ENCODE measurements at regions not wholly inside any gene's neighbourhood (a gene's known extent, or its start where the extent isn't known, plus 50 kb on each side); places are given as distances from the start of the nearest gene placed in this dataset.

DNA sequence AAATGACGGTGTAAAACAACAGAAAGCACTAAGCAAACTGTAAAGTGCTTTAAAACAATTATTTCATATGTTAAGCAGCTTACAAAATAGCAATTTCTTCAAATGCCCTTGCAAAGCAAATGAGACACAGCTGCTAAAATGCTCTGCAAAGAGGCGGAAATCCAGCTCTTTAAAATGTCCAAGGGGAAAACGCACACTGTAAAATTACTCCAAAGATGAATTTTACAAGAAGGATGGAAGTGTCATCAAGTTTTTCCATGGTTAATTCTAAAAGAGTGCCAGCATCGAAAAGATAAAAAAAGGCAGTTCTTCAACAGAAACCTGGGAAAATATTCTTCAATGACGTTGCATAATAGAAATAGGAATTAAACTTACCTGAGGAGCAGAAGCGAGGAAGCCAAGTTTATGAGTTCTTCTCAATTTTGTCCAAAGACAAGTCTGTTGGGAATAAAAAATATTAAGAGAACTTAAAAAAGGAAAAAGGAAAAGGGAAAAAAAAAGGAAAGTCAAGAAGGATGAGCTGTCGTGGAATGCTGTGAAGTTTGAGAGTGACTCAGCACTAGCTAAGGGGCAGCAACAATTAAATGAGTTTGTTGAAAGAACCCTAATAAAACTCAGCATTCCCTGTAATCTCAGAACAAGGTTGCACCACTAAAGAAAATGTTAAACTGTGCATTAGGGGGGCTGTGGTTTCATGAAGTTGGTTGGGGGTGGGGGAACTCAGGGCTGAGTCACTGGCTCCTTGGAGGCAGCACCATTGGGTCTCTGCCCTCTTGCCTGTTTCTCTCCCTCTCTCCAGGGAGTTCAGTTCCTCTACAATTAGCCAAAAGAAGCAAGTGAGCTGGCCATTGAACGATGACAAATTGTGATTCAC is 64.2 kb upstream of the BLID start:
- no peaks in the 10 kb centered on the region for H3K36me3 ChIP-seq (ENCODE audit: control insufficient read depth, insufficient read depth, low read length)
- no peak for DNase-seq (ENCODE audit: extremely low read depth in 1 of 4, low spot score in 3 of 4)
- no peaks in the 10 kb centered on the region for H3K9me3 ChIP-seq (replicated peaks; ENCODE audit: control insufficient read depth, insufficient read depth, low read depth, low read length)
- H3K4me2 ChIP-seq (ENCODE audit: insufficient read depth, low read length): no peak overlapping the region
- FAIRE-seq: no peak
- no peak overlapping the region for H3K27ac ChIP-seq (ENCODE audit: extremely low read depth, low read depth, low read length)
- in situ Hi-C loops (cut with MboI): no loop called here
- WGBS (ENCODE audit: insufficient coverage, low coverage, missing lambda C conversion rate): 0% methylated on average over 8 of the region's 8 CpGs
- H3K79me2 ChIP-seq (ENCODE audit: control insufficient read depth, insufficient read depth, low read length): no peaks in the 10 kb centered on the region
- no TSS peak for BruUV-seq (replicated peaks)
- intact Hi-C loops (cut with micrococcal nuclease): no loop called here
- H3K9ac ChIP-seq (ENCODE audit: insufficient read depth in 1 of 2, low read depth in 2 of 2, low read length in 2 of 2): no peak overlapping the region
- H3K27me3 ChIP-seq (ENCODE audit: control insufficient read depth in 2 of 2, insufficient read depth in 2 of 2, low read length in 2 of 2): no peaks in the 10 kb centered on the region
- ATAC-seq: no peak
- no peaks in the 10 kb centered on the region for H3K4me1 ChIP-seq (replicated peaks in 1 of 2; ENCODE audit: control insufficient read depth in 2 of 2, insufficient read depth in 2 of 2, low read length in 2 of 2)
- H3K9me1 ChIP-seq (ENCODE audit: control insufficient read depth, insufficient read depth, low read length): no peaks in the 10 kb centered on the region
- H2AFZ ChIP-seq (ENCODE audit: low read depth, low read length): no peak overlapping the region
- no peak overlapping the region for H3K4me3 ChIP-seq
- no peaks in the 10 kb centered on the region for H4K20me1 ChIP-seq (replicated peaks; ENCODE audit: control insufficient read depth, insufficient read depth, low read length)
- ChIA-PET POLR2A (no interaction called here), CTCF (ENCODE audit: low intra/inter-chr PET ratio) (no interaction called here)
- TF ChIP-seq SNIP1 (IDR thresholded peaks at IDR 0.05; ENCODE audit: low read depth) (no peak), ZZZ3 (IDR thresholded peaks at IDR 0.05) (no peak), BCOR (IDR thresholded peaks at IDR 0.05) (no peak), POLR2G (IDR thresholded peaks at IDR 0.05; ENCODE audit: low read depth, low read length) (no peak), RFX1 (IDR thresholded peaks at IDR 0.05) (no peak), ZEB2 (IDR thresholded peaks at IDR 0.05) (no peak), RBM34 (IDR thresholded peaks at IDR 0.05; ENCODE audit: borderline replicate concordance, insufficient read depth, low read length) (no peak), OTX1 (CRISPR knock-in tag; IDR thresholded peaks at IDR 0.05) (no peak), TAL1 (IDR thresholded peaks at IDR 0.05) (no peak), ZNF445 (CRISPR knock-in tag; IDR thresholded peaks at IDR 0.05; ENCODE audit: low read depth) (no peak), GTF2E2 (tag; IDR thresholded peaks at IDR 0.05) (no peak), POLR2AphosphoS5 (IDR thresholded peaks at IDR 0.05; ENCODE audit: control insufficient read depth, insufficient read depth, low read depth, low read length) (no peak), RFX7 (CRISPR knock-in tag; IDR thresholded peaks at IDR 0.05) (no peak), EP400 (IDR thresholded peaks at IDR 0.05) (no peak)
- TF ChIP-seq, protein P1, sequence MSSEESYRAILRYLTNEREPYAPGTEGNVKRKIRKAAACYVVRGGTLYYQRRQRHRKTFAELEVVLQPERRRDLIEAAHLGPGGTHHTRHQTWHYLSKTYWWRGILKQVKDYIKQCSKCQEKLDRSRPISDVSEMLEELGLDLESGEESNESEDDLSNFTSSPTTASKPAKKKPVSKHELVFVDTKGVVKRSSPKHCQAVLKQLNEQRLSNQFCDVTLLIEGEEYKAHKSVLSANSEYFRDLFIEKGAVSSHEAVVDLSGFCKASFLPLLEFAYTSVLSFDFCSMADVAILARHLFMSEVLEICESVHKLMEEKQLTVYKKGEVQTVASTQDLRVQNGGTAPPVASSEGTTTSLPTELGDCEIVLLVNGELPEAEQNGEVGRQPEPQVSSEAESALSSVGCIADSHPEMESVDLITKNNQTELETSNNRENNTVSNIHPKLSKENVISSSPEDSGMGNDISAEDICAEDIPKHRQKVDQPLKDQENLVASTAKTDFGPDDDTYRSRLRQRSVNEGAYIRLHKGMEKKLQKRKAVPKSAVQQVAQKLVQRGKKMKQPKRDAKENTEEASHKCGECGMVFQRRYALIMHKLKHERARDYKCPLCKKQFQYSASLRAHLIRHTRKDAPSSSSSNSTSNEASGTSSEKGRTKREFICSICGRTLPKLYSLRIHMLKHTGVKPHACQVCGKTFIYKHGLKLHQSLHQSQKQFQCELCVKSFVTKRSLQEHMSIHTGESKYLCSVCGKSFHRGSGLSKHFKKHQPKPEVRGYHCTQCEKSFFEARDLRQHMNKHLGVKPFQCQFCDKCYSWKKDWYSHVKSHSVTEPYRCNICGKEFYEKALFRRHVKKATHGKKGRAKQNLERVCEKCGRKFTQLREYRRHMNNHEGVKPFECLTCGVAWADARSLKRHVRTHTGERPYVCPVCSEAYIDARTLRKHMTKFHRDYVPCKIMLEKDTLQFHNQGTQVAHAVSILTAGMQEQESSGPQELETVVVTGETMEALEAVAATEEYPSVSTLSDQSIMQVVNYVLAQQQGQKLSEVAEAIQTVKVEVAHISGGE (CRISPR knock-in tag; IDR thresholded peaks at IDR 0.05): no peak
- TF ChIP-seq, protein P2, sequence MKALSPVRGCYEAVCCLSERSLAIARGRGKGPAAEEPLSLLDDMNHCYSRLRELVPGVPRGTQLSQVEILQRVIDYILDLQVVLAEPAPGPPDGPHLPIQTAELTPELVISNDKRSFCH (CRISPR knock-in tag; IDR thresholded peaks at IDR 0.05): no peak
- TF ChIP-seq, protein P2 (tag; IDR thresholded peaks at IDR 0.05): no peak
- TF ChIP-seq, protein P3, sequence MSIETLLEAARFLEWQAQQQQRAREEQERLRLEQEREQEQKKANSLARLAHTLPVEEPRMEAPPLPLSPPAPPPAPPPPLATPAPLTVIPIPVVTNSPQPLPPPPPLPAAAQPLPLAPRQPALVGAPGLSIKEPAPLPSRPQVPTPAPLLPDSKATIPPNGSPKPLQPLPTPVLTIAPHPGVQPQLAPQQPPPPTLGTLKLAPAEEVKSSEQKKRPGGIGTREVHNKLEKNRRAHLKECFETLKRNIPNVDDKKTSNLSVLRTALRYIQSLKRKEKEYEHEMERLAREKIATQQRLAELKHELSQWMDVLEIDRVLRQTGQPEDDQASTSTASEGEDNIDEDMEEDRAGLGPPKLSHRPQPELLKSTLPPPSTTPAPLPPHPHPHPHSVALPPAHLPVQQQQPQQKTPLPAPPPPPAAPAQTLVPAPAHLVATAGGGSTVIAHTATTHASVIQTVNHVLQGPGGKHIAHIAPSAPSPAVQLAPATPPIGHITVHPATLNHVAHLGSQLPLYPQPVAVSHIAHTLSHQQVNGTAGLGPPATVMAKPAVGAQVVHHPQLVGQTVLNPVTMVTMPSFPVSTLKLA (conservative IDR thresholded peaks at IDR 0.05): no peak

Measured in K562 (cell line).